ENCODE measurements at regions not wholly inside any gene's neighbourhood (a gene's known extent, or its start where the extent isn't known, plus 50 kb on each side); places are given as distances from the start of the nearest gene placed in this dataset.
"Not testable (repeated sequence)": the region's sequence is repeated elsewhere in the genome, so short reads cannot be mapped to it uniquely, and the experiment has no call there.

DNA sequence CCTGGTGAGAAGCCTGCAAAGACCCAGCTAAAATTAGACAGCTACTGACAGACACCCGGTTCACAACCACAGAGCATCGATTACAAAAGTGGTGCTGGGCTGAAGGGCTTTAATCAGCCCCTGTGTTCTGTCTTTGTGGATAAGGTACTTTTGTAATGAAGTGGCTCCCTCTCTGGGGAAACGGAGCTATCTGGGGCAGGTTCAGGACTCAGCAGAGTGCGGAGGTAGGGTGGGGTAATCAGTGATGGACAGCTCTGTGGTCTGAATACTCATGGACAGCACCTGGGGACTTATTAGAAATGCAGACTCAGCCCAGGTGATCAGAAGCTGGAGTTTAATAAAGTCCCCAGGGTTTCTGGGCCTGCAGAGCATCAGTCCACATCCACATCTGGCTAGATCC lies 152.0 kb downstream of the MATN1 start:
- no peak for DNase-seq (ENCODE audit: low read depth, low spot score)

GRCh38 chr1:30569384-30569783 lies 154.0 kb downstream of the MATN1 start:
- DNase-seq (ENCODE audit: low read depth, low spot score), result no peak

GRCh38 chr1:30562559-30562958 lies 160.8 kb downstream of the MATN1 start:
- no peak for DNase-seq (ENCODE audit: low read depth, low spot score)

DNA sequence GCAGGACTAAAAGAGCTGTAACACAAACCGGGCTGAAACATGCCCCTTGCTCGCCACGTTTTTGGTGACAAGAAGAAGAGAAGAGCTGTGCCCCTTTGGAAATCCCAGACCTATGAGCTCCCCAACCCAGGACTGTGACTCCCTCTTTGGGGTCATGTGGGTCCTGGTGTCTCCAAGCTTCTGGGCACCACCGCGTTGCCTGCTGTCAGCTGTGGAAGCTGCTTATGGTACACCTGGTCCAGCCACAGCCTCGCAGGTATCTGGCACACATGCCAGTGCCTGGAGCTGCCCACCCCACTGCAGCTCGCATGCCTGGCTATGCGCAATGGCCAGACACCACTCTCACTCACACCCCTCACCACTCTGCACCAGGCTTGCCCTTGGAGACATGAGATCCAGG lies 171.8 kb downstream of the MATN1 start:
- DNase-seq (ENCODE audit: low read depth, low spot score), result no peak

DNA sequence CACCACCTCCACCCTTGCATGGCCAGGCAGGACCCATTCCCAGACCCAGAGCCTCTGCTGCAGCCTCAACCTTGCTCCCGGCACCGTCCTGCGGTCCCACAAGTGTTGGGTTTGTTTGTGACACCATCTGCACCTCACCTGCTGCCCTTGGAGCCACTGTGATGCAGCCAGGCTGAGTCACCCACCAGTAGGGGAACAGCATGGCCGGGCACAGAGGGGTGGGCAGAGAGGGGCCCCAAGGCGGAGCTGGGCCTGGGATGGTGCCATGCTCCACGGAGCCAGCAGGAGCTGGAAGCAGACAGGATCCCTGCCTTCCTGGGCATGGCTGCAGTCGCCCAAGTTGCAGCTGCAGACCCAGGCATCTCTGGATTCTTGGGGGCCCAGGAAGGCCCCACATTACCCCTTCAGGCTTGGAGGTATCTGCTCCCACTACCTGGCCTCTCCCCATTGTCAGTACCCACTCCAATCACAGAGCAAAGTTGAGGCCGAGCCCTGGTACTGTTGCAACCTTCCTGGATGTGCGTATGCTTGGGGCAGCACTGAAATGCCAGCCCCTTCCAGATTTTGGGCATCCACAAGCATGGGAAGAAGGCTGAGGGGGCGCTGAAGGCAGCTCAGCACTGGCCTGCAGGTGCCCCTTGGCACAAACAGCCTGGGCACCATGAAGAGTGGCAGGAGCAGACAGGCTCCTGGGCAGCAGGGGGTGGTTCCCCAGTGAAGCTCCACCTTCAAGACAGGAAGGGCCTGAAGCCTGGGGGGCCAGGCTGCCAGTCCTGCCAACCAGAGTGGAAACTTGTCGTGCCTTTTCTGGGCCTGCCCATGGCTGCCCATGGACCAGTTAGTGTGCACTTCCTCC lies 172.8 kb downstream of the MATN1 start:
- no peak for DNase-seq (ENCODE audit: low read depth, low spot score)

GRCh38 chr1:30549872-30550271 lies 173.5 kb downstream of the MATN1 start:
- not testable (repeated sequence) for DNase-seq (ENCODE audit: low read depth, low spot score)

DNA sequence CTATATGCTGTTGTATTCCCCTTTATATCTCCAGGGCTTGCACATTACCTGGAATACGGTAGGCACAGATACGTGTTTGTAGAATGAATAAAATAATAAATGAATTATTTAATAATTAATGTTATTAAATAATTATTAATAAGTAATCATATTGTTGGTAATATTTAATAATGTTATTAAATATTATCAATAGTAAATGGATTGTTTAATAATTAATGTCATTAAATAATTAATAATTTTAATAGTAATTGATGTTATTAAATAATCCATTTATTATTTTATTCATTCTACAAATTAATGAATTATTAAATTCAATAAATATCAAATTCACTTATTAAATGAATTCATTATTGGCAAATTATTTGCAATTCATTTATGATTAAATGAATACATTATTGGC lies 175.1 kb downstream of the MATN1 start:
- DNase-seq (ENCODE audit: low read depth, low spot score), result no peak

DNA sequence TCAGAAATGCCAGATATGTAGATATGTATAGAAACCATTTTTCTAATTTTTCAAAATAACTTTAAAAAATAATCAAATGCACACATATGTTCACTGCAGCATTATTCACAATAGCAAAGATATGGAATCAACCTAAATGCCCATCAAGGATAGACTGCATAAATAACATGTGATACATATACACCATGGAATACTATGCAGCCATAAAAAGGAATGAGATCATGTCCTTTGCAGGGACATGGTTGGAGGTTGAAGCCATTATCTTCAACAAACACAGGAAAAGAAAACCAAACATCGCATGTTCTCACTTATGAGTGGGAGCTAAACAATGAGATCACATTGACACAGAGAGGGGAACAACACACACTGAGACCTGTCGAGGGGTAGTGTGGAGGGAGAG lies 176.1 kb downstream of the MATN1 start:
- not testable (repeated sequence) for DNase-seq (ENCODE audit: low read depth, low spot score)

GRCh38 chr1:30545365-30545764 lies 178.0 kb downstream of the MATN1 start:
- no peak for DNase-seq (ENCODE audit: low read depth, low spot score)

- no peak for DNase-seq (ENCODE audit: low read depth, low spot score)
Measured at GRCh38 chr1:30541721-30542485, 181.5 kb downstream of the MATN1 start.

DNA sequence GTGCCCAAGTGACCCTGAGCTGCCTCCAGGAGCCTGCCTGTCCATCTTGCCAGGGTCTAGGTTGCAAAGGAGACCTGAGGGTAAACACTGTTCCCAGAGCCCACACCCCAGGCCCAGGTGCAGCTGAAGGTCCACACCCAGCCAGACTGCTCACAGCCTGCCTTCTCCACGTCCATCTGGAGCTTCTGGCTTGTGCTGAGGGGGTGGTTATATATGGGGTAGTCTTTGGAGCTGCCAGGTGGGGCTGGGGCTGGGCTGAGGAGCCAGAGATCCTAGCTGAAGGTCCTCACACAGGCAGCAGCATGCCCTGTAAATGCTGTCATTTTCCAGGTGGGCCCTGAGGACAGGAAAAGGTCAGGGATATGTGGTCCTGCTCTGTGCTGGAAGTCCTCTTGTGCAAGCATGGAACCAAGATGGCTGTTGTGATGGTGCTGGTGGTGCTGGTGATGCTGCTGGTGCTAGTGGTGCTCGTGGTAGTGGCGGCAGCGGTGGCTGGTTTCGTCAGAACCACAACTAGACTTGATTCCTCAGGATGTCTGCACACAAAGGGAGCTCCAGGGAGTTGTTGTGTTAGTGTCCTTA lies 182.7 kb downstream of the MATN1 start:
- no peak for DNase-seq (ENCODE audit: low read depth, low spot score)

DNA sequence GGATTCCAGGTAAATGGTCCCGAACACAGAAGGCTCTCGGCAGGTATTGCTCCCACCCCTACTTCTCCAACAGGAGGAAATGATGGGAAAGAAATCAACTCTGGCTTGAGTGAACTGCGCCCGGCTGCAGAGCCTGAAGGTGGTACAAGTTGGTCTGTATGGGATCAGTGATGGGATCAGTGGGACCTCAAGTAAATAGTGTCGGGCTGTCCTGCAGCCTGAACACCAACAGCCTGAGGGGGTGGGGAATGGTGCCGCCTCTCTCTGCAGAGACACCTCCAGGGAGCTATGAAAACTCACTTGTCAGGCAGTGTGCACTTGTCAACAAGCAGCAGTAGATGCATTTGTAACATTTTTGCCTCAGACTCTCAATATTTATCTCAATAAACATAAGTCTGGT lies 183.5 kb downstream of the MATN1 start:
- no peak for DNase-seq (ENCODE audit: low read depth, low spot score)

DNA sequence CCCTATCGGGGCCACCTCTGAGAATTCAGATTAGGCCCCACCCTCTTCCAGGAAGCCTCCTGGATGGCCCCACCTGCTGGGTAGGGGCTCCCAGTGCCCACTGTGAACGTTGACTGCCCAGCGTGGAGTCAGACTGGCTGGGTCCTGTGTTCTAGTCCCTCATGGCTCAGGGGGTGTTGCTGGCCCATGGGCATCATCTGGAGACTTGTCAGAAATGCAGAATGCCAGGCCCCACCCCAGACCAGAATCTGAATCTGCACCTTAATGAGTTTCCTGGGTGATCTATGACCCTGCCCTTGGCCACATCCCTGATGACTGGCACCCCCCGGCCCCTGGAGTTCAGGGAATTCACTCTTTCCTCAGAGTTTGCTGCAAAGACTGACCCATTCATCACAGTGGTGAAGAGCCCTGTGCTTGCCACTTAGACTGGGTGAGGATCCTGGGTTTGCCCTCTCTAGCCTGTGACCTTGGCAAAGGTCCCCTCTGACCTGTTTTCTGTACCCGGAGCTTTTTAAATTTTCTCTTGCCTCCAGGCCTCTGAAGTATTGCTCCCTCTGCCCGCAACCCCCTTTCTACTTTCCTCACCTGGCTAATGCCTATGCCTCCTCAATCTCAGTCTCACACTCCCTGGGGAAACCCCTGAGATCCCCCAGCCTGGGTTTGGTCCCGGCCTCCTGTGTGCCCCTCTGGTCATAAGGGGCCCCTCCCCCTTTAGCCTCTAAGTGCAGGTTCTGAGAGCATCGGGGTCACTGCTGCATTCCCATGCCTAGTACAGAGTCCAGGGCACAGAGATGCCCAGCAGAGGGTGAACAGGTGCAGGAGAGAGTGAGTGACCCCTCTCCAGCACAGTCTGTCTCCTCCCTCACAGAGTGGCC lies 184.2 kb downstream of the MATN1 start:
- no peak for DNase-seq (ENCODE audit: low read depth, low spot score)

GRCh38 chr1:30538226-30538992 lies 185.0 kb downstream of the MATN1 start:
- DNase-seq (ENCODE audit: low read depth, low spot score), result no peak

DNA sequence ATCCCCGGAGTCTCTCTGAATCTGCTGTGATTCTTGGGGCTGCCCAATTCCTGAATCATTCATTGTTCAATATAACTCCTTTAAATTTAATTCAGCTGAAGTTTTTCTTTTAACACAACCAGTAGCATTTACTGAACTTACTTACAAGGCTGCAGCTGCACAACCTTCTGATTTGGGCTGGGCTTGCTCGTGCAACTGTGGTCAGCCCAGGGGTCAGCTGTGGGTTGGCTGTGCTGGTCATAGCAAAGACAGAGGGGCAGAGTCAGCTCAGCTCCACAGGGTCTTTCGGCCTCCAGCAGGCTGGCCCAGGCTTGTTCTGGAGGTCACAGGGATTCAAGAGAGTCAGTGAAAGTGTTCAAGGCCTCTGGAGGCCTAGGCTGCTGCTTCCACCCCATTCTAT lies 186.1 kb downstream of the MATN1 start:
- DNase-seq (ENCODE audit: low read depth, low spot score), result no peak

GRCh38 chr1:30536530-30536929 lies 186.9 kb downstream of the MATN1 start:
- DNase-seq (ENCODE audit: low read depth, low spot score), result no peak

DNA sequence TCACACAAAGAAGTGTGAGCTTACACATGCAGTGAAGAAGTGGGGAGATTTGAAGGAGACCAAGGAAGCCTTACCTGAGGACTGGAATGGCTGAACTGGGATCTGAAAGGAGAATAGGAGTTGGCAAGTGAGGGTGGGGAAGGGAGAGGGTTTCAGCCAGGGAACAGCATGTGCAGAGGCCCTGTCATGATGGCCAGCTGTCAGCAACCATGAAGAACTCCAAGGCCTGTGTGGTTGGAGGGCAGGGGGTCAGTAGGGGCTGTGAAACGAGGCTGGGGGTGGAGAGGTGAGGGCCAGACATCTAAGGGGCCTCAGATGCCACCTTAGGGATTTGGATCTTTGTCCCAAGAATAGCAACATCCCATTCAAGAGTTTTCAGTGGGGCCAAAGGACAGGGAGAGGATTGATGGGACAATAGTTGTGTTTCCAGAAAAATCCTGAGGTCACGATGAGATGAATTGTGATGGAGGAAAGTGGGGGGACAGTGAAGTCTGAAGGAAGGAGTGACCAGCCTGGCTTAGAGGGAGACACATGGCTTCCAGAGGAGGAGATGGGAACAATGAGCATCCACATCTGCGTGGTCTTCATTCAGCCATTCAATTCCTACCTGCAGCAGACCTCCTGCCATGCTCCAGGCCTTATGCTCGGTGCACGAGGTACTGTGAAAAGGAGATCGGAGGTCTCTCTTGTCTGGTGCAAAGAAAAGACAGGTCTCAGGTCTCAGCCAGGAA lies 187.6 kb downstream of the MATN1 start:
- no peak for DNase-seq (ENCODE audit: low read depth, low spot score)

DNA sequence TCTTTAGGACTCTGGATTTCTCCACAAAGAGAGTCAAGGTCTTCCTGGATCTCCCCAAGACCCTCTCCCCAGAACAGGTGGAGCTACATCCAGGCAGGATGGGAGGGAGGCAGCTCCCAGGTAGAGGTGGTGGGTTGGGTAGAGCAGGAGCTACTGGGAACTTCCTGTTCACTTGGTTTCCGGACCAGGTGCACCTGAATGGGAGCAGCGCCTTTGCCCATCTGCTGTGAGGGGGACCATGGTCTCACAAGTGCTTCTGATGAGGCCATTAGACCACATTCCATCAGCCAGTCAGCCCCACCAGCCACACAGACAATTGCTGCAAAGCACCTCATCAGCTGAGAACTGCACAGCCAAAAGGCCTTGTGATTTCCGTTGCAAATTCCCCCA lies 188.8 kb downstream of the MATN1 start:
- DNase-seq (ENCODE audit: low read depth, low spot score), result no peak

- no peak for DNase-seq (ENCODE audit: low read depth, low spot score)
Measured at GRCh38 chr1:30533796-30534550, 189.4 kb downstream of the MATN1 start.

DNA sequence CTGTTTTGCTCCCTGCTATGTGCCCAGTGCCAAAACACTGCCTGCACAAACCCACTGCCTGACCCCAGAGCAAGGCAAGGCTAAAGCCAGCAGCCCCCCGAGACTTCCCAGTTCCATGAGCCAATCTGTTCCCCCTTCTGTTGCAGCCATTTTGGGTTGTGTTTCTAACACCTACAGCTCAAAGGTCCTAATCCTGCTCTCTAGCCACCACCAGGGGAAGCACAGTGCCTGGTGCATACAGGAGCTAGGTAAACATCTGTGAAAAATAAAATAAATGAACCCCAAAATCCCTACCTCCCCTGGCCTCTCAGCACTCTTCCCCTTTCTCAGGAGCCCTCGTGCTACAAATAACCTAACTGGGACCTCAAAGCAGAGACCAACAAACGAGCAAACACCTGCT lies 190.2 kb downstream of the MATN1 start:
- no peak for DNase-seq (ENCODE audit: low read depth, low spot score)

All from astrocyte of the hippocampus (primary cell).